ENCODE measurements at regions not wholly inside any gene's neighbourhood (a gene's known extent, or its start where the extent isn't known, plus 50 kb on each side); places are given as distances from the start of the nearest gene placed in this dataset.

GRCh38 chr17:77393867-77394539, 253.2 kb downstream of the SEC14L1 start:
- POLR2A ChIA-PET: no interaction called here
- intact Hi-C loops (cut with micrococcal nuclease): no loop called here
- CTCF ChIA-PET (ENCODE audit: low intra/inter-chr PET ratio): no interaction called here
- DNase-seq (ENCODE audit: extremely low read depth in 1 of 4, low spot score in 3 of 4): no peak
- no peak overlapping the region for H3K27ac ChIP-seq (ENCODE audit: extremely low read depth, low read depth, low read length)
- peaks cover 73% of the 10 kb centered on the region for H3K79me2 ChIP-seq (ENCODE audit: control insufficient read depth, insufficient read depth, low read length)
- no TSS peak for BruUV-seq (replicated peaks)
- no peaks in the 10 kb centered on the region; the same call in 2 of the 3 replicates for H3K36me3 ChIP-seq (ENCODE audit: control insufficient read depth, insufficient read depth, low read length)
- TF ChIP-seq, protein P1, sequence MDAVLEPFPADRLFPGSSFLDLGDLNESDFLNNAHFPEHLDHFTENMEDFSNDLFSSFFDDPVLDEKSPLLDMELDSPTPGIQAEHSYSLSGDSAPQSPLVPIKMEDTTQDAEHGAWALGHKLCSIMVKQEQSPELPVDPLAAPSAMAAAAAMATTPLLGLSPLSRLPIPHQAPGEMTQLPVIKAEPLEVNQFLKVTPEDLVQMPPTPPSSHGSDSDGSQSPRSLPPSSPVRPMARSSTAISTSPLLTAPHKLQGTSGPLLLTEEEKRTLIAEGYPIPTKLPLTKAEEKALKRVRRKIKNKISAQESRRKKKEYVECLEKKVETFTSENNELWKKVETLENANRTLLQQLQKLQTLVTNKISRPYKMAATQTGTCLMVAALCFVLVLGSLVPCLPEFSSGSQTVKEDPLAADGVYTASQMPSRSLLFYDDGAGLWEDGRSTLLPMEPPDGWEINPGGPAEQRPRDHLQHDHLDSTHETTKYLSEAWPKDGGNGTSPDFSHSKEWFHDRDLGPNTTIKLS (IDR thresholded peaks at IDR 0.05; ENCODE audit: borderline replicate concordance, low read depth): no peak
- WGBS (ENCODE audit: insufficient coverage, low coverage, missing lambda C conversion rate): 92% methylated on average over 10 of the region's 10 CpGs
- H3K9ac ChIP-seq (ENCODE audit: insufficient read depth in 1 of 2, low read depth in 2 of 2, low read length in 2 of 2): peak overlapping the region in 1 of 2 experiments; percentile 73; a peak in 2 of 4 replicates
- H3K4me2 ChIP-seq (ENCODE audit: insufficient read depth, low read length): no peak overlapping the region
- peaks cover 9% of the 10 kb centered on the region for H3K9me1 ChIP-seq (ENCODE audit: control insufficient read depth, insufficient read depth, low read length)
- no peak for ATAC-seq
- H3K27me3 ChIP-seq (ENCODE audit: control insufficient read depth in 2 of 2, insufficient read depth in 2 of 2, low read length in 2 of 2): no peaks in the 10 kb centered on the region
- peaks cover 28 to 39% of the 10 kb centered on the region in 2 experiments for H3K4me1 ChIP-seq (replicated peaks in 1 of 2; ENCODE audit: control insufficient read depth in 2 of 2, insufficient read depth in 2 of 2, low read length in 2 of 2)
- FAIRE-seq: no peak
- no peak overlapping the region for H2AFZ ChIP-seq (ENCODE audit: low read depth, low read length)
- no peak overlapping the region for H3K4me3 ChIP-seq
- in situ Hi-C loops (cut with MboI): no loop called here
- H3K9me3 ChIP-seq (replicated peaks; ENCODE audit: control insufficient read depth, insufficient read depth, low read depth, low read length): no peaks in the 10 kb centered on the region
- H4K20me1 ChIP-seq (replicated peaks; ENCODE audit: control insufficient read depth, insufficient read depth, low read length): peaks cover 44% of the 10 kb centered on the region

DNA sequence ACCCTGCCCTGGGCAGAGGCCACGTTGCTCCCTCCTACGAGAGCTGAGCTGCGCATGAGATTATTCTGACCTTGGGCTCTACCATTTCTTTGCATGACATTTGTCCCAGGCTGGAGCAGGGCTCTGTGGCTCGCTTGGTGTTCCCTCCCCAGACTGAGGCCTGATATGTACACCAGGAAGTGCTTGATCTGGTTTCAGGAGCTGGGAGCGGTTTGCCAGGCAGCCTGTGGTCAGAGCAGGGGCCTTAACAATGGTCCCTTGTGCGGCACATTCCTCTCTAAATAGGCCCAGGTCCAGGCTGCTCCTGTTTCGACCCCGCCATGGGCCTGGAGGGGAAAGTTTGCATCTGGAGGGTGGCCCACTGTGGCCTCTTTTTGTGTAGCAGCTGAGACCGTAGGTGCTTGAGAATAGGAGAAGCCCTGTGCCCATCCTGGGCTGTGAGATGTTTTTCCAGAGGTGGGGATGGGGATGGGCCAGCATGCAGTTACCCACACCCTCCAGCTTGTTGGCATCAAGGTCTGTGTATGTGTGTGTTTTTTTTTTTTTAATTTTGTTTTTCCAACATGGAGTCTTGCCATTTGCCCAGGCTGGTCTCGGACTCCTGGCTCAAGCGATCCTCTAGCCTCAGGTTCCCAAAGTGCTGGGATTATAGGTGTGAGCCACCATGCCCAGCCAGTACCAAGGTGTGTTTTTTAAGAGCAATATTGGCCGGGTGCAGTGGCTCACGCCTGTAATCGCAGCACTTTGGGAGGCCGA, 253.9 kb downstream of the SEC14L1 start:
- DNase-seq (ENCODE audit: extremely low read depth in 1 of 4, low spot score in 3 of 4) (no peak), ATAC-seq (no peak), FAIRE-seq (no peak)
- Histone ChIP-seq H3K9ac (ENCODE audit: insufficient read depth in 1 of 2, low read depth in 2 of 2, low read length in 2 of 2) (peak overlapping the region in 1 of 2 experiments; percentile 73; a peak in 2 of 4 replicates), H3K27ac (ENCODE audit: extremely low read depth, low read depth, low read length) (no peak overlapping the region), H3K4me2 (ENCODE audit: insufficient read depth, low read length) (no peak overlapping the region), H3K36me3 (ENCODE audit: control insufficient read depth, insufficient read depth, low read length) (no peaks in the 10 kb centered on the region; the same call in 2 of the 3 replicates), H2AFZ (ENCODE audit: low read depth, low read length) (no peak overlapping the region), H3K9me3 (replicated peaks; ENCODE audit: control insufficient read depth, insufficient read depth, low read depth, low read length) (no peaks in the 10 kb centered on the region), H3K27me3 (ENCODE audit: control insufficient read depth in 2 of 2, insufficient read depth in 2 of 2, low read length in 2 of 2) (no peaks in the 10 kb centered on the region), H3K4me1 (replicated peaks in 1 of 2; ENCODE audit: control insufficient read depth in 2 of 2, insufficient read depth in 2 of 2, low read length in 2 of 2) (peaks cover 21 to 32% of the 10 kb centered on the region in 2 experiments), H3K4me3 (no peak overlapping the region), H3K79me2 (ENCODE audit: control insufficient read depth, insufficient read depth, low read length) (peaks cover 75% of the 10 kb centered on the region), H4K20me1 (replicated peaks; ENCODE audit: control insufficient read depth, insufficient read depth, low read length) (peaks cover 44% of the 10 kb centered on the region), H3K9me1 (ENCODE audit: control insufficient read depth, insufficient read depth, low read length) (peaks cover 9% of the 10 kb centered on the region)
- POLR2A ChIA-PET: no interaction called here
- in situ Hi-C loops (cut with MboI) (no loop called here), intact Hi-C loops (cut with micrococcal nuclease) (no loop called here)
- CTCF ChIA-PET (ENCODE audit: low intra/inter-chr PET ratio): no interaction called here
- no TSS peak for BruUV-seq (replicated peaks)
- WGBS (ENCODE audit: insufficient coverage, low coverage, missing lambda C conversion rate): 76% methylated on average over 13 of the region's 15 CpGs
- no peak for TF ChIP-seq FOXM1 (IDR thresholded peaks at IDR 0.05; ENCODE audit: low read depth)
- no peak for TF ChIP-seq FOXM1 (CRISPR knock-in tag; IDR thresholded peaks at IDR 0.05; ENCODE audit: low read depth)
- TF ChIP-seq PATZ1 (CRISPR knock-in tag; IDR thresholded peaks at IDR 0.05; ENCODE audit: borderline replicate concordance): no peak
- no peak for TF ChIP-seq ZNF124 (CRISPR knock-in tag; IDR thresholded peaks at IDR 0.05)
- TF ChIP-seq KLF6 (CRISPR knock-in tag; IDR thresholded peaks at IDR 0.05; ENCODE audit: borderline replicate concordance): no peak
- no peak for TF ChIP-seq PRPF4 (IDR thresholded peaks at IDR 0.05; ENCODE audit: insufficient read depth, low read depth, low read length, poor library complexity, severe bottlenecking)
- no peak for TF ChIP-seq CBX3 (IDR thresholded peaks at IDR 0.05; ENCODE audit: borderline replicate concordance in 1 of 2, low read length in 2 of 2)
